Breast epithelium (tissue), 3 donors: ENCODE measurements at regions not wholly inside any gene's neighbourhood (a gene's known extent, or its start where the extent isn't known, plus 50 kb on each side); places are given as distances from the start of the nearest gene placed in this dataset.

ENCODE experiments used
- CTCF ChIP-seq, 3 donors: fragments of 450-650 bp; IDR thresholded peaks; one replicate each; pipeline ENCODE4 v1.5.1; 2016 to 2017; ENCODE audit warnings: antibody characterized with exemption in 3 of 3, mild to moderate bottlenecking in 3 of 3, moderate library complexity in 3 of 3
- POLR2A ChIP-seq: fragments of 450-650 bp; IDR thresholded peaks from one replicate; pipeline ENCODE4 v1.6.1; 2016; ENCODE audit warnings: antibody characterized with exemption, mild to moderate bottlenecking, moderate library complexity

GRCh38 chr10:33454554-33454953, 120.1 kb upstream of the NRP1 start:
- TF ChIP-seq POLR2A (no peak), CTCF (IDR thresholded peaks at IDR 0.05) (no peak)
